Hepatocyte (in vitro differentiated cells): ENCODE measurements at regions not wholly inside any gene's neighbourhood (a gene's known extent, or its start where the extent isn't known, plus 50 kb on each side); places are given as distances from the start of the nearest gene placed in this dataset.

ENCODE experiments used
- CTCF ChIP-seq: fragments of 200-600 bp; sonication (generic); IDR thresholded peaks from 2 replicates; pipeline ENCODE4 v1.5.1; 2016; ENCODE audit warnings: antibody characterized with exemption, mild to moderate bottlenecking; ENCODE audit not compliant: poor library complexity
- EZH2 ChIP-seq: fragments of 200-600 bp; sonication (generic); IDR thresholded peaks from 2 replicates; pipeline ENCODE4 v1.6.1; 2016; ENCODE audit warnings: antibody characterized with exemption, mild to moderate bottlenecking, borderline replicate concordance
- EZH2phosphoT487 ChIP-seq: fragments of 200-600 bp; sonication (generic); IDR thresholded peaks from one replicate; pipeline ENCODE4 v1.6.1; 2018; ENCODE audit warnings: antibody characterized with exemption, mild to moderate bottlenecking, low read depth, moderate library complexity; ENCODE audit not compliant: unreplicated experiment, severe bottlenecking

DNA sequence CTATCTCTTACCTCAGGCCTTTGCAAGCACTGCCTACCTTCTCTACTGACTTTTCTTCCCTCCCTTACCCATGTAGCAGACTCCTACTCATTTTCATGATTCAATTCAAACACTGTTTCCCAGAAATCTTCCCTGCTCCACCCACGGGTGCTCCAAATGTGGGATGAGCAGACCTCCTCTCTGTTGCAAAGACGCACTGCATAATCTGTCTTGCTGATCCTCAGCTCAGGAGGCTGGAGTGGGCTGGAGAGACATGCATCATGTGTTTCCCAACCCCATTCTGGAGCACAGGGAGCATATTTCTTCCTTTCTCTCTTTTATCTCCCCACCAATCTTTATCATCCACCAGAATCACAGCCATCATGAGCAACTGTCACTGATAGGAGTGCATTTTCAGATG is 459.9 kb upstream of the NFIA start:
- no peak for TF ChIP-seq EZH2
- TF ChIP-seq CTCF: no peak
- no peak for TF ChIP-seq EZH2phosphoT487
